IMR-90 (cell line): ENCODE measurements at regions not wholly inside any gene's neighbourhood (a gene's known extent, or its start where the extent isn't known, plus 50 kb on each side); places are given as distances from the start of the nearest gene placed in this dataset.

ENCODE experiments used
- ATAC-seq: fragments of 200-7000 bp; cut with Tn5 transposase; 2 replicates; pipeline ENCODE4 v1.9.1; 2020; ENCODE audit warnings: low read depth, mild to moderate bottlenecking, moderate library complexity
- BruUV-seq: library from RNA; stranded (reverse); fragments of 400-500 nt; replicated peaks from 2 replicates; lab custom pipeline; 2021; lab: Mats Ljungman, UMichigan
- CTCF ChIA-PET: fragments of 300-600 bp; formaldehyde crosslinking; extraction: SDS; loops from one replicate; lab custom pipeline; 2021; ENCODE audit warnings: antibody characterized with exemption; lab: Yijun Ruan, JAX
- POLR2A ChIA-PET: fragments of 300-600 bp; sonication (Branson Sonifier 250); formaldehyde crosslinking; loops from one replicate; lab custom pipeline; 2022; ENCODE audit warnings: antibody characterized with exemption; ENCODE audit not compliant: unreplicated experiment; lab: Charles Lee
- DNase-seq: peaks from one replicate; pipeline ENCODE4 v3.0.0; 2013
- H2AFZ ChIP-seq: replicated peaks from 2 replicates; pipeline ENCODE3; 2013; ENCODE audit warnings: low read length, mild to moderate bottlenecking; ENCODE audit not compliant: poor library complexity
- H2AK5ac ChIP-seq: 2 replicates; pipeline ENCODE4 v1.6.1; 2013; ENCODE audit warnings: low read depth, low read length, inconsistent platforms
- H2AK9ac ChIP-seq: replicated peaks from 2 replicates; pipeline ENCODE3; 2013; ENCODE audit warnings: mild to moderate bottlenecking, low read depth, low read length, moderate library complexity; ENCODE audit not compliant: poor library complexity
- H2BK120ac ChIP-seq: 2 replicates; pipeline ENCODE4 v1.6.1; 2013; ENCODE audit warnings: low read depth, low read length, inconsistent platforms
- H2BK15ac ChIP-seq: 3 replicates; pipeline ENCODE4 v1.6.1; 2013; ENCODE audit warnings: low read depth, low read length, inconsistent platforms
- H2BK20ac ChIP-seq: 2 replicates; pipeline ENCODE4 v1.6.1; 2013; ENCODE audit warnings: low read depth, mild to moderate bottlenecking, inconsistent platforms, low read length, moderate library complexity
- H2BK5ac ChIP-seq: 2 replicates; pipeline ENCODE4 v1.6.1; 2013; ENCODE audit warnings: mild to moderate bottlenecking, low read depth, low read length, inconsistent platforms; ENCODE audit not compliant: poor library complexity, severe bottlenecking
- H3K14ac ChIP-seq: replicated peaks from 2 replicates; pipeline ENCODE4 v1.6.1; 2013; ENCODE audit warnings: low read depth, low read length, inconsistent platforms
- H3K18ac ChIP-seq: 2 replicates; pipeline ENCODE4 v1.6.1; 2013; ENCODE audit warnings: low read depth, low read length, control low read depth
- H3K23ac ChIP-seq: 2 replicates; pipeline ENCODE4 v1.6.1; 2013; ENCODE audit warnings: low read depth, low read length, inconsistent platforms
- H3K27ac ChIP-seq: 2 replicates; pipeline ENCODE4 v1.5.1; 2013; ENCODE audit warnings: mild to moderate bottlenecking, control low read depth, low read length; ENCODE audit not compliant: insufficient read depth
- H3K27me3 ChIP-seq: 2 replicates; pipeline ENCODE4 v1.6.1; 2013; ENCODE audit warnings: low read length; ENCODE audit not compliant: control insufficient read depth, insufficient read depth
- H3K36me3 ChIP-seq: 2 replicates; pipeline ENCODE4 v1.6.1; 2013; ENCODE audit warnings: low read length, mixed read lengths; ENCODE audit not compliant: control insufficient read depth, insufficient read depth
- H3K4ac ChIP-seq: 2 replicates; pipeline ENCODE4 v1.6.1; 2013; ENCODE audit warnings: low read depth, low read length, inconsistent platforms
- H3K4me1 ChIP-seq: 2 replicates; pipeline ENCODE4 v1.6.1; 2013; ENCODE audit warnings: low read length, mixed read lengths; ENCODE audit not compliant: control insufficient read depth, insufficient read depth
- H3K4me2 ChIP-seq: 2 replicates; pipeline ENCODE4 v1.6.1; 2013; ENCODE audit warnings: low read depth, mild to moderate bottlenecking, control low read depth, low read length, moderate library complexity
- H3K4me3 ChIP-seq: 2 replicates; pipeline ENCODE4 v1.5.1; 2013; ENCODE audit warnings: low read depth, mild to moderate bottlenecking, control low read depth, low read length, moderate library complexity; ENCODE audit not compliant: insufficient read depth
- H3K56ac ChIP-seq: 2 replicates; pipeline ENCODE4 v1.6.1; 2013; ENCODE audit warnings: low read length, inconsistent platforms; ENCODE audit not compliant: insufficient read depth; ENCODE audit errors: extremely low read depth
- H3K79me1 ChIP-seq, 2 experiments: 2 replicates each; pipeline ENCODE4 v1.6.1; 2013; ENCODE audit warnings: low read length in 2 of 2, inconsistent platforms in 1 of 2, low read depth in 1 of 2
- H3K9ac ChIP-seq: 2 replicates; pipeline ENCODE4 v1.6.1; 2013; ENCODE audit warnings: low read depth, low read length, control low read depth
- H3K9me1 ChIP-seq: 2 replicates; pipeline ENCODE4 v1.6.1; 2013; ENCODE audit warnings: low read length, inconsistent platforms; ENCODE audit not compliant: insufficient read depth
- H3K9me3 ChIP-seq: 2 replicates; pipeline ENCODE4 v1.6.1; 2013; ENCODE audit warnings: low read length; ENCODE audit not compliant: control insufficient read depth, insufficient read depth
- H4K20me1 ChIP-seq: 2 replicates; pipeline ENCODE4 v1.6.1; 2013; ENCODE audit warnings: low read length, inconsistent platforms; ENCODE audit not compliant: insufficient read depth
- H4K5ac ChIP-seq: 2 replicates; pipeline ENCODE4 v1.6.1; 2013; ENCODE audit warnings: mild to moderate bottlenecking, low read depth, low read length, control low read depth
- H4K8ac ChIP-seq, 2 experiments: 2 replicates each; pipeline ENCODE4 v1.6.1; 2013; ENCODE audit warnings: low read depth in 2 of 2, low read length in 2 of 2, control low read depth in 1 of 2, inconsistent platforms in 1 of 2
- H4K91ac ChIP-seq: 2 replicates; pipeline ENCODE4 v1.6.1; 2013; ENCODE audit warnings: low read depth, low read length, inconsistent platforms; ENCODE audit not compliant: insufficient read depth
- BHLHE40 ChIP-seq: fragments of 150-350 bp; IDR thresholded peaks from 2 replicates; pipeline ENCODE4 v1.6.1; 2016; ENCODE audit warnings: mild to moderate bottlenecking, low read depth, low read length
- MAFK ChIP-seq: IDR thresholded peaks from 2 replicates; pipeline ENCODE4 v1.6.1; 2012; ENCODE audit warnings: low read depth, low read length, improper control_type of control experiment
- MAZ ChIP-seq: IDR thresholded peaks from 2 replicates; pipeline ENCODE4 v1.6.1; 2012; ENCODE audit warnings: low read depth, mild to moderate bottlenecking, low read length, improper control_type of control experiment, moderate library complexity, borderline replicate concordance
- NFE2L2 ChIP-seq: fragments of 150-350 bp; IDR thresholded peaks from 2 replicates; pipeline ENCODE4 v1.6.1; 2016; ENCODE audit warnings: low read depth, mild to moderate bottlenecking, low read length
- POLR2A ChIP-seq: IDR thresholded peaks from 2 replicates; pipeline ENCODE4 v1.6.1; 2012; ENCODE audit warnings: mild to moderate bottlenecking, low read depth, low read length
- RAD21 ChIP-seq: IDR thresholded peaks from 2 replicates; pipeline ENCODE4 v1.6.1; 2012; ENCODE audit warnings: low read length, improper control_type of control experiment
- RFX5 ChIP-seq: IDR thresholded peaks from 2 replicates; pipeline ENCODE4 v1.8.0; 2012; ENCODE audit warnings: low read depth, mild to moderate bottlenecking, low read length, moderate library complexity
- WGBS, 2 experiments: methylation state at CpG; one replicate each; pipeline versions ENCODE4 v1.1.5 to v1.1.7; 2013; ENCODE audit warnings: missing lambda C conversion rate in 2 of 2; ENCODE audit not compliant: insufficient read length in 1 of 2; ENCODE audit errors: extremely low coverage in 2 of 2; 5-methylcytosine and 5-hydroxymethylcytosine counted together
- dilution Hi-C: fragments of 300-500 bp; cut with HindIII; formaldehyde crosslinking; loops from one replicate; pipeline ENCODE4 v1.14.3; 2018; ENCODE audit warnings: low sequenced_read_pairs; ENCODE audit not compliant: unreplicated experiment
- in situ Hi-C: fragments of 300-500 bp; cut with MboI; formaldehyde crosslinking; loops from 3 replicates; pipeline ENCODE4 v1.14.3; 2019; ENCODE audit warnings: low sequenced_read_pairs, inconsistent platforms, mixed read lengths
- intact Hi-C: fragments of 100-400 bp; cut with micrococcal nuclease; formaldehyde crosslinking; loops from 2 replicates; pipeline ENCODE4 v1.10.0; 2022

- H2BK120ac ChIP-seq = no peak overlapping the region
- H2AK9ac ChIP-seq = no peak overlapping the region
- H4K8ac ChIP-seq = no peak overlapping the region
- CTCF ChIA-PET = no interaction called here
- no peak overlapping the region for H4K5ac ChIP-seq
- no peak for TF ChIP-seq RFX5
- TF ChIP-seq MAZ = no peak
- no peak for TF ChIP-seq NFE2L2
- TF ChIP-seq MAFK = no peak
- no peak for TF ChIP-seq RAD21
- TF ChIP-seq POLR2A = no peak
- TF ChIP-seq BHLHE40 = no peak
- H4K20me1 ChIP-seq = 0 out of 2 replicates have a peak, but pooled peaks cover 1% of the 10 kb centered on the region
- H2BK15ac ChIP-seq = no peak overlapping the region
- no peak overlapping the region for H2BK20ac ChIP-seq
- H3K27ac ChIP-seq = no peak overlapping the region
- no peak overlapping the region for H3K4me3 ChIP-seq
- no peak overlapping the region for H3K4me2 ChIP-seq
- no peaks in the 10 kb centered on the region for H3K79me1 ChIP-seq
- WGBS, 2 experiments = 81% methylated on average over 5 of the region's 9 CpGs; no CpG with 5 or more reads in 1 of the 2 experiments
- H3K56ac ChIP-seq = no peak overlapping the region
- no peak overlapping the region for H2BK5ac ChIP-seq
- H3K14ac ChIP-seq = no peak overlapping the region
- no peak overlapping the region for H2AK5ac ChIP-seq
- intact Hi-C loops = no loop called here
- dilution Hi-C loops = no loop called here
- POLR2A ChIA-PET = no interaction called here
- H3K9me1 ChIP-seq = no peaks in the 10 kb centered on the region
- H3K27me3 ChIP-seq = peaks cover 53% of the 10 kb centered on the region
- H2AFZ ChIP-seq = no peak overlapping the region
- peaks cover 3% of the 10 kb centered on the region for H3K9me3 ChIP-seq
- no peaks in the 10 kb centered on the region for H3K4me1 ChIP-seq
- BruUV-seq = no TSS peak
- no peak overlapping the region for H3K4ac ChIP-seq
- no peak overlapping the region for H3K18ac ChIP-seq
- no peak overlapping the region for H3K9ac ChIP-seq
- in situ Hi-C loops = no loop called here
- H3K36me3 ChIP-seq = no peaks in the 10 kb centered on the region
- no peak for ATAC-seq
- no peak overlapping the region for H3K23ac ChIP-seq
- H4K91ac ChIP-seq = no peak overlapping the region
- DNase-seq = no peak
These were observed 76.0 kb upstream of the ZBTB40 start for GRCh38 chr1:22375601-22376000.
